HEK293 (cell line): ENCODE measurements at regions not wholly inside any gene's neighbourhood (a gene's known extent, or its start where the extent isn't known, plus 50 kb on each side); places are given as distances from the start of the nearest gene placed in this dataset.

Experiments
- CTCF ChIA-PET: fragments of 350-600 bp; formaldehyde crosslinking; extraction: SDS; loops from one replicate; lab custom pipeline; 2021; ENCODE audit warnings: antibody characterized with exemption; lab: Yijun Ruan, JAX
- POLR2A ChIA-PET: fragments of 300-600 bp; formaldehyde crosslinking; extraction: SDS; loops from one replicate; lab custom pipeline; 2020; ENCODE audit warnings: antibody characterized with exemption, inconsistent platforms; lab: Yijun Ruan, JAX
- H3K27ac ChIP-seq: fragments of 200-500 bp; sonication (Bioruptor generic); 2 replicates; pipeline ENCODE4 v1.5.1; 2014; ENCODE audit warnings: low read depth, low read length, control low read depth, inconsistent platforms; ENCODE audit errors: extremely low read depth
- H3K36me3 ChIP-seq, 2 experiments: fragments of 200-500 bp in 1 of 2; sonication (Bioruptor generic) in 1 of 2; 1 replicate in 1 of 2; 2 replicates in 1 of 2; pipeline ENCODE4 v1.5.1; 2014 to 2017; ENCODE audit warnings: inconsistent platforms in 2 of 2, low read length in 2 of 2; ENCODE audit not compliant: control insufficient read depth in 2 of 2, insufficient read depth in 1 of 2
- H3K4me1 ChIP-seq: fragments of 200-500 bp; sonication (Bioruptor generic); 2 replicates; pipeline ENCODE4 v1.5.1; 2014; ENCODE audit warnings: mild to moderate bottlenecking, low read length, inconsistent platforms; ENCODE audit not compliant: control insufficient read depth, insufficient read depth
- H3K4me3 ChIP-seq: 2 replicates; pipeline ENCODE4 v1.5.1; 2011; ENCODE audit warnings: low read depth, mild to moderate bottlenecking, control low read depth, low read length, moderate library complexity
- H3K9me3 ChIP-seq: fragments of 200-500 bp; sonication (Bioruptor generic); 2 replicates; pipeline ENCODE4 v1.5.1; 2014; ENCODE audit warnings: low read depth, low read length, inconsistent platforms; ENCODE audit not compliant: control insufficient read depth, insufficient read depth
- FEZF1 ChIP-seq: fragments of 450-650 bp; formaldehyde crosslinking; IDR thresholded peaks from 2 replicates; pipeline ENCODE4 v1.5.1; 2016; ENCODE audit warnings: missing biosample characterization, missing genetic modification characterization
- GLIS1 ChIP-seq: fragments of 450-650 bp; formaldehyde crosslinking; IDR thresholded peaks from 2 replicates; pipeline ENCODE4 v1.5.1; 2016; ENCODE audit warnings: missing biosample characterization, missing genetic modification characterization
- OSR2 ChIP-seq: fragments of 450-650 bp; formaldehyde crosslinking; IDR thresholded peaks from 2 replicates; pipeline ENCODE4 v1.5.1; 2016; ENCODE audit warnings: missing biosample characterization, missing genetic modification characterization
- PATZ1 ChIP-seq: fragments of 450-650 bp; formaldehyde crosslinking; IDR thresholded peaks from 2 replicates; pipeline ENCODE4 v1.5.1; 2016; ENCODE audit warnings: missing biosample characterization, missing genetic modification characterization
- PRDM10 ChIP-seq: fragments of 450-650 bp; formaldehyde crosslinking; IDR thresholded peaks from 2 replicates; pipeline ENCODE4 v1.5.1; 2016; ENCODE audit warnings: missing biosample characterization, missing genetic modification characterization
- PRDM6 ChIP-seq: fragments of 450-650 bp; formaldehyde crosslinking; IDR thresholded peaks from 2 replicates; pipeline ENCODE4 v1.5.1; 2017; ENCODE audit warnings: missing biosample characterization, missing genetic modification characterization
- RBAK ChIP-seq: fragments of 450-650 bp; formaldehyde crosslinking; IDR thresholded peaks from 2 replicates; pipeline ENCODE4 v1.5.1; 2016; ENCODE audit warnings: missing biosample characterization, missing genetic modification characterization
- SP7 ChIP-seq: fragments of 450-650 bp; formaldehyde crosslinking; IDR thresholded peaks from 2 replicates; pipeline ENCODE4 v1.5.1; 2016; ENCODE audit warnings: missing biosample characterization, missing genetic modification characterization
- TCF7L2 ChIP-seq: IDR thresholded peaks from 2 replicates; pipeline ENCODE4 v1.6.1; 2011; ENCODE audit warnings: low read depth, mild to moderate bottlenecking, inconsistent platforms, low read length, moderate library complexity, borderline replicate concordance
- TRIM28 ChIP-seq: IDR thresholded peaks from 2 replicates; pipeline ENCODE4 v1.6.1; 2011; ENCODE audit warnings: low read length, control low read depth, borderline replicate concordance
- ZBTB21 ChIP-seq: fragments of 450-650 bp; formaldehyde crosslinking; IDR thresholded peaks from 2 replicates; pipeline ENCODE4 v1.5.1; 2017; ENCODE audit warnings: missing biosample characterization, missing genetic modification characterization
- ZEB2 ChIP-seq: fragments of 450-650 bp; formaldehyde crosslinking; IDR thresholded peaks from 2 replicates; pipeline ENCODE4 v1.5.1; 2016; ENCODE audit warnings: missing biosample characterization, missing genetic modification characterization
- ZNF221 ChIP-seq: fragments of 450-650 bp; formaldehyde crosslinking; IDR thresholded peaks from 2 replicates; pipeline ENCODE4 v1.5.1; 2017; ENCODE audit warnings: missing biosample characterization, missing genetic modification characterization, borderline replicate concordance
- ZNF335 ChIP-seq: fragments of 450-650 bp; formaldehyde crosslinking; conservative IDR thresholded peaks from 2 replicates; pipeline ENCODE4 v1.5.1; 2016; ENCODE audit warnings: missing biosample characterization, missing genetic modification characterization
- ZNF398 ChIP-seq: fragments of 450-650 bp; formaldehyde crosslinking; IDR thresholded peaks from 2 replicates; pipeline ENCODE4 v1.5.1; 2017; ENCODE audit warnings: missing biosample characterization, missing genetic modification characterization
- ZNF423 ChIP-seq: fragments of 450-650 bp; formaldehyde crosslinking; IDR thresholded peaks from 2 replicates; pipeline ENCODE4 v1.5.1; 2016; ENCODE audit warnings: missing biosample characterization, missing genetic modification characterization
- ZNF561 ChIP-seq: fragments of 450-650 bp; IDR thresholded peaks from 2 replicates; pipeline ENCODE4 v1.5.1; 2018; ENCODE audit warnings: missing biosample characterization, missing genetic modification characterization, borderline replicate concordance
- ZNF629 ChIP-seq: fragments of 450-650 bp; formaldehyde crosslinking; IDR thresholded peaks from 2 replicates; pipeline ENCODE4 v1.5.1; 2017; ENCODE audit warnings: missing biosample characterization, missing genetic modification characterization
- ZNF776 ChIP-seq: fragments of 450-650 bp; formaldehyde crosslinking; IDR thresholded peaks from 2 replicates; pipeline ENCODE4 v1.5.0; 2017; ENCODE audit warnings: missing biosample characterization, missing genetic modification characterization, borderline replicate concordance

- ChIA-PET CTCF (interaction anchor here (0.6 kb wide), 1 partner anchor 1005 kb away, joined by 4 read pairs; no protein-coding TSS in a partner anchor), POLR2A (interaction anchor here (1.3 kb wide), 1 partner anchor 118 kb away, joined by 9 read pairs; no protein-coding TSS in a partner anchor)
- TF ChIP-seq SP7 (tag by site-specific recombination) (peak; percentile 94), ZNF561 (tag by site-specific recombination) (no peak), ZBTB21 (tag by site-specific recombination) (0 out of 2 replicates have a peak, but pooled peaks have one; percentile 25), ZNF423 (tag by site-specific recombination) (no peak), TRIM28 (peak; percentile 77; the same call in 1 of the 2 replicates), RBAK (0 out of 2 replicates have a peak, but pooled peaks have one; percentile 35), ZNF221 (tag by site-specific recombination) (no peak), ZNF776 (tag by site-specific recombination) (no peak), ZNF629 (peak; percentile 30; the same call in 1 of the 2 replicates), ZNF335 (tag by site-specific recombination) (0 out of 2 replicates have a peak, but pooled peaks have one; percentile 10), PRDM10 (tag by site-specific recombination) (peak; percentile 74), ZNF398 (tag by site-specific recombination) (peak; percentile 39; the same call in 1 of the 2 replicates), TCF7L2 (0 out of 2 replicates have a peak, but pooled peaks have one; percentile 26), PRDM6 (tag by site-specific recombination) (peak; percentile 42; the same call in 1 of the 2 replicates), ZEB2 (peak; percentile 49; the same call in 1 of the 2 replicates), PATZ1 (0 out of 2 replicates have a peak, but pooled peaks have one; percentile 24), GLIS1 (tag by site-specific recombination) (peak; percentile 49), FEZF1 (tag by site-specific recombination) (peak; percentile 83), OSR2 (tag by site-specific recombination) (peak; percentile 60; the same call in 1 of the 2 replicates)
- TF ChIP-seq, all 188 proteins: peak for 15
- Histone ChIP-seq H3K27ac (no peak overlapping the region), H3K36me3 (no peaks in the 10 kb centered on the region), H3K4me3 (no peak overlapping the region), H3K4me1 (peaks cover 18% of the 10 kb centered on the region), H3K9me3 (no peaks in the 10 kb centered on the region)
Measured at GRCh38 chr12:89827592-89827991, 119.0 kb upstream of the ATP2B1 start.
